ENCODE measurements at regions not wholly inside any gene's neighbourhood (a gene's known extent, or its start where the extent isn't known, plus 50 kb on each side); places are given as distances from the start of the nearest gene placed in this dataset.

- Histone ChIP-seq H3K9me3 (ENCODE audit: low read length) (no peaks in the 10 kb centered on the region), H3K79me2 (ENCODE audit: insufficient read depth, low read length) (no peaks in the 10 kb centered on the region), H3K9ac (ENCODE audit: low read length) (no peak overlapping the region), H2AFZ (ENCODE audit: low read length) (no peak overlapping the region), H3K36me3 (ENCODE audit: insufficient read depth, low read length) (no peaks in the 10 kb centered on the region; the same call in 1 of the 2 replicates), H3K4me2 (ENCODE audit: low read length) (no peak overlapping the region), H3F3A (ENCODE audit: insufficient read depth, low read length) (no peaks in the 10 kb centered on the region), H3K9me2 (ENCODE audit: low read depth, low read length) (no peaks in the 10 kb centered on the region), H3K4me1 (ENCODE audit: insufficient read depth, low read length, severe bottlenecking) (no peaks in the 10 kb centered on the region), H4K20me1 (ENCODE audit: insufficient read depth, low read length) (no peaks in the 10 kb centered on the region), H3K4me3 (ENCODE audit: low read depth, low read length, poor library complexity, severe bottlenecking) (no peak overlapping the region), H3K27ac (ENCODE audit: low read depth, low read length, poor library complexity, severe bottlenecking) (no peak overlapping the region), H3K27me3 (ENCODE audit: insufficient read depth, low read length) (no peaks in the 10 kb centered on the region)
- TF ChIP-seq, protein P1, sequence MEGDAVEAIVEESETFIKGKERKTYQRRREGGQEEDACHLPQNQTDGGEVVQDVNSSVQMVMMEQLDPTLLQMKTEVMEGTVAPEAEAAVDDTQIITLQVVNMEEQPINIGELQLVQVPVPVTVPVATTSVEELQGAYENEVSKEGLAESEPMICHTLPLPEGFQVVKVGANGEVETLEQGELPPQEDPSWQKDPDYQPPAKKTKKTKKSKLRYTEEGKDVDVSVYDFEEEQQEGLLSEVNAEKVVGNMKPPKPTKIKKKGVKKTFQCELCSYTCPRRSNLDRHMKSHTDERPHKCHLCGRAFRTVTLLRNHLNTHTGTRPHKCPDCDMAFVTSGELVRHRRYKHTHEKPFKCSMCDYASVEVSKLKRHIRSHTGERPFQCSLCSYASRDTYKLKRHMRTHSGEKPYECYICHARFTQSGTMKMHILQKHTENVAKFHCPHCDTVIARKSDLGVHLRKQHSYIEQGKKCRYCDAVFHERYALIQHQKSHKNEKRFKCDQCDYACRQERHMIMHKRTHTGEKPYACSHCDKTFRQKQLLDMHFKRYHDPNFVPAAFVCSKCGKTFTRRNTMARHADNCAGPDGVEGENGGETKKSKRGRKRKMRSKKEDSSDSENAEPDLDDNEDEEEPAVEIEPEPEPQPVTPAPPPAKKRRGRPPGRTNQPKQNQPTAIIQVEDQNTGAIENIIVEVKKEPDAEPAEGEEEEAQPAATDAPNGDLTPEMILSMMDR (IDR thresholded peaks at IDR 0.05; ENCODE audit: low read length): no peak
- no peak for TF ChIP-seq EZH2 (IDR thresholded peaks at IDR 0.05; ENCODE audit: borderline replicate concordance, low read length)
Observed at GRCh38 chrX:39944416-39944815, 153.3 kb downstream of the BCOR start.

DNA sequence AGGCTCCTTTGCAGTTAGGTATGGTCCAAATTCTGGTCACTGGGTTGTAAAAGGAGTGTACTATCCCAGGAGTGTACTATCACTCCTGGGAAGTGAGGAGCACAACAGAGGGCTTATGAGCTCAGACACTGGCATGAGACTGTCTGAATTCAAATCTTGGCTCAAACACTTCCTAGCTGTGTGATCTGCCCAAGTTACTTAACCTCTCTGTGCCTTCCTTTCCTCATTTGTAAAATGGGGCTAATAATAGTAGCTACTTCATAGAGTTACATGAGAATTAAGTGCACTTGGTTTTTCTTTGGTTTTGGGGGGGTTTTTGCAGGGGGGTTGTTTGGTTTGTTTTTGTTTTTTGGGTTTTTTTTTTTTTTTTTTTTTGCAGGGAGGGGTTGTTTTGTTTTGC is 152.0 kb downstream of the BCOR start:
- no peak overlapping the region for H3K4me3 ChIP-seq (ENCODE audit: low read depth, low read length, poor library complexity, severe bottlenecking)
- H3K79me2 ChIP-seq (ENCODE audit: insufficient read depth, low read length): no peaks in the 10 kb centered on the region
- H3K4me2 ChIP-seq (ENCODE audit: low read length): no peak overlapping the region
- no peaks in the 10 kb centered on the region for H3F3A ChIP-seq (ENCODE audit: insufficient read depth, low read length)
- H3K27ac ChIP-seq (ENCODE audit: low read depth, low read length, poor library complexity, severe bottlenecking): no peak overlapping the region
- no peak overlapping the region for H2AFZ ChIP-seq (ENCODE audit: low read length)
- H3K36me3 ChIP-seq (ENCODE audit: insufficient read depth, low read length): no peaks in the 10 kb centered on the region; the same call in 1 of the 2 replicates
- H3K9me3 ChIP-seq (ENCODE audit: low read length): no peaks in the 10 kb centered on the region
- no peaks in the 10 kb centered on the region for H3K4me1 ChIP-seq (ENCODE audit: insufficient read depth, low read length, severe bottlenecking)
- H4K20me1 ChIP-seq (ENCODE audit: insufficient read depth, low read length): no peaks in the 10 kb centered on the region
- H3K9me2 ChIP-seq (ENCODE audit: low read depth, low read length): no peaks in the 10 kb centered on the region
- H3K27me3 ChIP-seq (ENCODE audit: insufficient read depth, low read length): no peaks in the 10 kb centered on the region
- H3K9ac ChIP-seq (ENCODE audit: low read length): no peak overlapping the region
- TF ChIP-seq EZH2 (IDR thresholded peaks at IDR 0.05; ENCODE audit: borderline replicate concordance, low read length): no peak
- TF ChIP-seq, protein P1 (IDR thresholded peaks at IDR 0.05; ENCODE audit: low read length): no peak

- H3K4me2 ChIP-seq (ENCODE audit: low read length): no peak overlapping the region
- TF ChIP-seq EZH2 (IDR thresholded peaks at IDR 0.05; ENCODE audit: borderline replicate concordance, low read length): no peak
- TF ChIP-seq, protein P1 (IDR thresholded peaks at IDR 0.05; ENCODE audit: low read length): no peak
- no peak overlapping the region for H3K4me3 ChIP-seq (ENCODE audit: low read depth, low read length, poor library complexity, severe bottlenecking)
- H3K9me3 ChIP-seq (ENCODE audit: low read length): no peaks in the 10 kb centered on the region
- H3K27me3 ChIP-seq (ENCODE audit: insufficient read depth, low read length): no peaks in the 10 kb centered on the region
- H2AFZ ChIP-seq (ENCODE audit: low read length): no peak overlapping the region
- H3F3A ChIP-seq (ENCODE audit: insufficient read depth, low read length): no peaks in the 10 kb centered on the region
- H3K36me3 ChIP-seq (ENCODE audit: insufficient read depth, low read length): no peaks in the 10 kb centered on the region; the same call in 1 of the 2 replicates
- no peaks in the 10 kb centered on the region for H3K79me2 ChIP-seq (ENCODE audit: insufficient read depth, low read length)
- no peaks in the 10 kb centered on the region for H3K4me1 ChIP-seq (ENCODE audit: insufficient read depth, low read length, severe bottlenecking)
- H3K9ac ChIP-seq (ENCODE audit: low read length): no peak overlapping the region
- no peaks in the 10 kb centered on the region for H4K20me1 ChIP-seq (ENCODE audit: insufficient read depth, low read length)
- H3K9me2 ChIP-seq (ENCODE audit: low read depth, low read length): no peaks in the 10 kb centered on the region
- H3K27ac ChIP-seq (ENCODE audit: low read depth, low read length, poor library complexity, severe bottlenecking): no peak overlapping the region
Observed at GRCh38 chrX:39946822-39947221, 150.9 kb downstream of the BCOR start.
